ENCODE measurements at regions not wholly inside any gene's neighbourhood (a gene's known extent, or its start where the extent isn't known, plus 50 kb on each side); places are given as distances from the start of the nearest gene placed in this dataset.

DNA sequence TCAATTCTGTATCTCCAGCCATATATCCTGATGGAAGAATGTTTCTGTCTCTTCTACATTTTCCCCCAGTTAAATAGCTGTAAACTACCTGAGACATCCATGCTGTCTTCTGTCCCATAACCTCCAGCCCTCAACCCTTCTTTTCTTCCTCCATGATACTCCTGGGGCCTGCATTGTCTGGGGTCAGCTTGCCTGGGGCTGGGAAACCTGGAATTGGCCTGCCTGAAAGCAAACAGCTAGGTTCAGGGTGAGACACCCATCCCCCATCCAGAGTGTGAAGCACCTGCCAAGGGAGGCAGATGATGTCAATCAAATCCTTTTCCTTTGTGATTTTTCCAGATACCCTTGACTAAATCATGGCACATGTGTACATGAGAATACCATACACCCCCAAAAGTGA is 313.7 kb upstream of the MGAT5 start:
- TF ChIP-seq, protein P1, sequence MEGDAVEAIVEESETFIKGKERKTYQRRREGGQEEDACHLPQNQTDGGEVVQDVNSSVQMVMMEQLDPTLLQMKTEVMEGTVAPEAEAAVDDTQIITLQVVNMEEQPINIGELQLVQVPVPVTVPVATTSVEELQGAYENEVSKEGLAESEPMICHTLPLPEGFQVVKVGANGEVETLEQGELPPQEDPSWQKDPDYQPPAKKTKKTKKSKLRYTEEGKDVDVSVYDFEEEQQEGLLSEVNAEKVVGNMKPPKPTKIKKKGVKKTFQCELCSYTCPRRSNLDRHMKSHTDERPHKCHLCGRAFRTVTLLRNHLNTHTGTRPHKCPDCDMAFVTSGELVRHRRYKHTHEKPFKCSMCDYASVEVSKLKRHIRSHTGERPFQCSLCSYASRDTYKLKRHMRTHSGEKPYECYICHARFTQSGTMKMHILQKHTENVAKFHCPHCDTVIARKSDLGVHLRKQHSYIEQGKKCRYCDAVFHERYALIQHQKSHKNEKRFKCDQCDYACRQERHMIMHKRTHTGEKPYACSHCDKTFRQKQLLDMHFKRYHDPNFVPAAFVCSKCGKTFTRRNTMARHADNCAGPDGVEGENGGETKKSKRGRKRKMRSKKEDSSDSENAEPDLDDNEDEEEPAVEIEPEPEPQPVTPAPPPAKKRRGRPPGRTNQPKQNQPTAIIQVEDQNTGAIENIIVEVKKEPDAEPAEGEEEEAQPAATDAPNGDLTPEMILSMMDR (IDR thresholded peaks at IDR 0.05): no peak
- DNase-seq (ENCODE audit: low spot score): no peak
- H3K4me3 ChIP-seq: no peak overlapping the region
- no peak overlapping the region for H3K27ac ChIP-seq

DNA sequence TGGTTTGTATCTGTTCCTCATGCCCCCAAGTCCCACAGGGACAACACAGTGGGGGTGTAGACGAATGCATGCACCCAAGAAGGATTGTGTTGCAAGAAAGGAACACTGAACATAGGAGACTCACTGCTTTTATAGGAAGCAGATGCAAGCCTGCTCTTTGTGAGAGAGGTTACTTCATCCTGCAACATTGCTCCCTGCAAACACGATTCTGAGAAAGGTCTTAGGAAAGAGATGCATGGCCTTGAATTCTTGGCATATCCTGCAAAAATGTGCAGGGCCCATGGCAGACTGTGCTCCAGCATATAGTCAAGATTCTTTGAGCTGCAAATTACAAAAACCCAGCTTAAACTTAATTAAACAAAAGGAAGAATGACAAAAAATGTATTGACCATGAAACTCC is 312.2 kb upstream of the MGAT5 start:
- TF ChIP-seq, protein P1 (IDR thresholded peaks at IDR 0.05): no peak
- no peak overlapping the region for H3K27ac ChIP-seq
- H3K4me3 ChIP-seq: no peak overlapping the region
- no peak for DNase-seq (ENCODE audit: low spot score)

DNA sequence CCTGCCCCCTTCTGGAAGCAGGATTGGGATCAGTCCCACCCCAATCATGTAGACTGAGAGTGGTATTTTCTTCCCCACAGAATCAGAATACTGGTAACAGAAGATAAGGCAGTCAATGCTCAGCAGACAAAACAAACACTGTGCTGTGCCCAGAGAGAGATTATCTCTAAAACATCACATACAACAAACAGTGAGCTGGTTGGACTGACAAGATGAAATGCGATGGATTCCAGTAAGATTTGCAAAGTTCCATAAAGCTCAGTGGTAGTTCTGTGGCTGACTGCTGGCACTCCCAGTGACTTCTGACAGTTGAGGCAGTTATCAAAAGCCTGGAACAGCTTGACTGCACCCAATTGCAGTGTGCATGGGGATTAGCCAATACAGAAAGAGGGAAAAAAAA is 311.5 kb upstream of the MGAT5 start:
- no peak for DNase-seq (ENCODE audit: low spot score)
- Histone ChIP-seq H3K4me3 (no peak overlapping the region), H3K27ac (no peak overlapping the region)
- TF ChIP-seq, protein P1 (IDR thresholded peaks at IDR 0.05): no peak

DNA sequence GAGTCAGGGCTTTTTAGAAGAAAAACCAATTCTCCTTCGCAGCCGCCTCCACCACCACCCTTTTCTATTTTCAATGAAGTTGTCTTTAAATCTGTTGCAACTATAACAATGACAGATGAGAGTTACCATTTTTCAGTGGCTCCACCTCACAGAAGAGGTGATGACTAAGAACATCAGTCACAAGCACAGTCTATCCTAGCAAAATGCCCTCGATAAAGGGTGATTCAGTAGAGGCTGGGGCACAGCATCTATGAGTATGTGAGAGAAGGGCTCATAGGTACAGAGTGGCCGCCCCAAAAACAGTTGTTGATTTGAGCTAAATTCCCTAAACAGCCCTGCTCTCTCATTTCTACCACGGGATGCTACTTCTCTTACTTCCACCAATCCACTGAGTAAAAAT is 310.8 kb upstream of the MGAT5 start:
- H3K4me3 ChIP-seq: no peak overlapping the region
- DNase-seq (ENCODE audit: low spot score): no peak
- H3K27ac ChIP-seq: no peak overlapping the region
- TF ChIP-seq, protein P1 (IDR thresholded peaks at IDR 0.05): no peak

DNA sequence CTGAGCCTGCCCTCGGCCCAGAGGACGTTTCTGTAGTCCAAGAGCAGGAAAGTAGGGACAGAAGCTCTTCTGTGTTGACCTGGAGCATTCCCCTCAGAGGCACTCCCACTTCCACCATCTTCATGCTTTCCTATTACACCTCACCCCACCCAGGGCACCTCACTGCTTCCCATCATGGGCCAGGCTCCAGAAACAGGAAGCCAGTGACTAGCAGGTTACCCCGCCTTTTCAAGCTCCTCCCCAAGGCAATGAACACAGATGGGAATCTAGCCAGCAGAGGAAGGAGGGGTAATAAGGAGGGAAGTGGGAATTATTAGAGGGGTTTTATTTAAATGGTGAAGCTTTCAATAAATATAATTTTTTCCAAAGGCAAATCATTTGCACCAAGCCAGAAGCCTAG is 308.8 kb upstream of the MGAT5 start:
- no peak overlapping the region for H3K4me3 ChIP-seq
- TF ChIP-seq, protein P1 (IDR thresholded peaks at IDR 0.05): no peak
- DNase-seq (ENCODE audit: low spot score): no peak
- no peak overlapping the region for H3K27ac ChIP-seq

DNA sequence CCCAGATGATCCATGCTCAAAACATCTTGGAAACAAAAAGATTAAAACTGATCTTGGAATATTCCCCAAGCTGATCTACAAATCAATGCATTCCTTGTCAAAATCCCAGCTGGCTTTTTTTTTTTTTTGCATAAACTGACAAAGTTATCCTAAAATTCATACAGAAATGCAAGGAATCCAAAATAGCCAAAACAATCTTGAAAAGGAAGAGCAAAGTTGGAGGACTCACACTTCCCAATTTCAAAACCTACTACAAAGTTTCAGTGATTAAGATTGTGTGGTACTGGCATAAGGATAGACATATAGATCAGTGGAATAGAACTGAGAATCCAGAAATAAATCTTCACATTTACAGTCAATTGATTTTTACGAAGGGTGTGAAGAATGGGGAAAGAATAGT is 306.8 kb upstream of the MGAT5 start:
- H3K4me3 ChIP-seq: no peak overlapping the region
- TF ChIP-seq, protein P1 (IDR thresholded peaks at IDR 0.05): no peak
- no peak overlapping the region for H3K27ac ChIP-seq
- no peak for DNase-seq (ENCODE audit: low spot score)

DNA sequence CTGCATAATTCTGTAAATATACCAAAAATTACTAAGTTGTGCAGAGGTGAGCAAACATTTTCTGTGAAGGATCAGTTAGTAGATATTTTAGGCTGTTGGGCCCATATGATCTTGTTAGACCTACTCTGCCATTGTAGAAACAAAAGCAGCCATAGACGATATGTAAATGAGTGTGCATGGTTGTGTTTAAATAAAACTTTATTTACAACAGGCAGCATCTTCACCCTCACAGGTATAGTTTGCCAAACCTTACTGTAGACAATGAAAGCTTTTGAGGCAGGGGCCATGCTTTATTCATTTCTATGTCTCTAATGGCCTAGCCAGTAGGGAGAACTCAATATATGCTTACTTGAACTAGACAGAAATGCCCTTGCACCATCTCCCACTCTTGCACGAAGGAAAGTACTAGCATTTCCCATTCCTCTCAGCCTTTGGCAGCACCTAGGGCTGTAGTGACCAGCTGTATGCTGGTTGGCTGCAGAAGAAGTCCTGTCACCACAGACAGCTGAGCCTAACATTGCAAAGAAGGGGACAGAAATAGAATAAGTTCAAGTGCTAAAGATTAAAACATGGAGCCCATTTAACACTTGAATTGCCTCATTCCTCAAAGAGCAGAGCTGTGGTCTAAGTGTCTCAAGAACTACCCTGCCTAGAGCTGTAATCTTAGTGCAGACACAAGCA is 305.1 kb upstream of the MGAT5 start:
- no peak for DNase-seq (ENCODE audit: low spot score)
- H3K4me3 ChIP-seq: no peak overlapping the region
- H3K27ac ChIP-seq: no peak overlapping the region
- TF ChIP-seq, protein P1 (IDR thresholded peaks at IDR 0.05): no peak

Data from coronary artery (tissue), 2 donors.